HL-60/S4 treated with retinoic acid at 250 ng/mL for 4 days and 3 days (cell line): ENCODE measurements at regions not wholly inside any gene's neighbourhood (a gene's known extent, or its start where the extent isn't known, plus 50 kb on each side); places are given as distances from the start of the nearest gene placed in this dataset.
"Not testable (repeated sequence)": the region's sequence is repeated elsewhere in the genome, so short reads cannot be mapped to it uniquely, and the experiment has no call there.

Experiments
- in situ Hi-C: fragments of 300-500 bp; cut with MboI; formaldehyde crosslinking; loops from 2 replicates; pipeline ENCODE4 v1.7.0; 2022; ENCODE audit warnings: low sequenced_read_pairs

- in situ Hi-C loops: not testable (repeated sequence)
Observed at GRCh38 chr14:34381304-34381703, 80.7 kb downstream of the SPTSSA start.

DNA sequence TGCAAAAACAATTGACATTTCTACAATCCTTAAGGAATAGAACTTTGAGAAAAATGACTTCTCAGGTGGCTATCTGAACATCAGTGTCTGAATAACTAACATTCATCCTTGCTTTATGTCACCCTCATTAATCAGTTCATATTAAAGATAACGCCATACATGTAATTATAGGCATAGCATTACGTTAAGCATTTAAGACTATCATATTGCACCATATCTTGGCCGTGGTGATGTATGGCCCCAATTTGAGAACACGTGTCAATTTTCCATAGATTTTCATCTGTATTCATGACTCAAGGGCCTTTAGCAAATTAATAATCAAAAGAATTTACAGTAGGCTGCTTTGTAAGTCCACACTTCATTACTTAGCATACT, 81.6 kb downstream of the SPTSSA start:
- in situ Hi-C loops: no loop called here

DNA sequence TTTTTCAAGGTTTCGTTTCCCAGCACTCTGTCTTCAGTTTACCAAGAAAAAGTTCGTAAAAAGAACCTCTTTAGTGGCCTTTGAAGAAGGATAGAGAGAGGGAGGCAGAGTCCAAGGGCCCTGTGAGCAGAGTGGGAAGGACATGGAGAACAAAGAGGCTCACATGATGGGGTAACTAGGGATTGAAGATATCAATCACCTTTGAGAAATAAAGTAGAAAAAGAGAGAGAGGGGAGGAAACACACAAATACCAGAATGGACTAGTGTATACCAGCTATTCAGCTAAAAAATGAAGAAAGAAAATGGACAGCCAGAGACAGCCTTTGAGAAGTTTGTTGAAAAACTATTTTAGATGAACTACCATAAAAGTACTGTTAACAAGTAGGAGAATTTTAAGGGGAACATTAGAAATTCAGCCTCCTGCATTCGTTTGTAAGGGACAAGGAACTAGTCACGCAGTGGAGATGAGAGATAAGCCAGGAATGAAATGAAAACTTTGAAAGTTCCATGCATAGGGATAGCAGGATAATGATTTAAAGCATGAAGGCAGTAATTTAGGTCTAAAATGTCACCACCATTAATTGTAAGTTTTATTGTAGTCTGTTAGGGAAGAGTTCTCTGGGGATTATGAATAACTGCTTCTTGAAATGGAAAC, 82.1 kb downstream of the SPTSSA start:
- in situ Hi-C loops: no loop called here

GRCh38 chr14:34376649-34377267, 85.3 kb downstream of the SPTSSA start:
- in situ Hi-C loops: no loop called here

- in situ Hi-C loops: no loop called here
Observed at GRCh38 chr14:34374998-34375740, 86.9 kb downstream of the SPTSSA start.

- in situ Hi-C loops: no loop called here
Observed at GRCh38 chr14:34373191-34373590, 88.8 kb downstream of the SPTSSA start.

- in situ Hi-C loops: no loop called here
Observed at GRCh38 chr14:34372786-34373185, 89.3 kb downstream of the SPTSSA start.

- in situ Hi-C loops: no loop called here
Observed at GRCh38 chr14:34369648-34370030, 92.4 kb downstream of the SPTSSA start.

GRCh38 chr14:34368971-34369647, 92.9 kb downstream of the SPTSSA start:
- in situ Hi-C loops: no loop called here

GRCh38 chr14:34368115-34368970, 93.7 kb downstream of the SPTSSA start:
- in situ Hi-C loops: no loop called here

- in situ Hi-C loops: no loop called here
Observed at GRCh38 chr14:34365309-34365915, 96.6 kb downstream of the SPTSSA start.

- in situ Hi-C loops: no loop called here
Observed at GRCh38 chr14:34364201-34364600, 97.8 kb downstream of the SPTSSA start.

GRCh38 chr14:34363733-34364134, 98.3 kb downstream of the SPTSSA start:
- in situ Hi-C loops: no loop called here

GRCh38 chr14:34362641-34363251, 99.3 kb downstream of the SPTSSA start:
- in situ Hi-C loops: no loop called here

DNA sequence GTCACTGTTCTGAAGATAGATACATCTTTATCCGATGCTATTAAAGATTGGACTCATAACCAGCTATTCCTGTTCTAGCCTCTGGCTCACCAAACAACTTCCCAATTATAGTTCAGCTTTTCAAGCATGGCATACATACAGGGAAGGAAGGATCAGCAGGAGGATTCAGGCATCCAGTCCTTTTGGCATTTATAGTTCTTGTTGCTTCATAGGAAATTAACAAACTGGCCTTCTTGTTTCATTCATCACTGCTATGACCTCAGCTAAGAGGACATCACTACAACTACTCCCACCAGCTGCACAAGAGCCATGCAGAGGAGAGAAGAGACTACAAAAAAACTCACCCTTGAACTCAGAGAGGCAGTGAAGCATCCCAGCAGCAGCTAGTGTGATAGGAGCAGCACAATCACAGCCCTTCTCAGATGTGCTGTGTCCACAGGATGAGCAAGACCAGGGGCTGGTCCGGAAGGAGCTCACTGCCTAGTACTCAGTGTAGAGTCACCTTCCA, 100.5 kb downstream of the SPTSSA start:
- in situ Hi-C loops: no loop called here

GRCh38 chr14:34359420-34360117, 102.5 kb downstream of the SPTSSA start:
- in situ Hi-C loops: no loop called here

DNA sequence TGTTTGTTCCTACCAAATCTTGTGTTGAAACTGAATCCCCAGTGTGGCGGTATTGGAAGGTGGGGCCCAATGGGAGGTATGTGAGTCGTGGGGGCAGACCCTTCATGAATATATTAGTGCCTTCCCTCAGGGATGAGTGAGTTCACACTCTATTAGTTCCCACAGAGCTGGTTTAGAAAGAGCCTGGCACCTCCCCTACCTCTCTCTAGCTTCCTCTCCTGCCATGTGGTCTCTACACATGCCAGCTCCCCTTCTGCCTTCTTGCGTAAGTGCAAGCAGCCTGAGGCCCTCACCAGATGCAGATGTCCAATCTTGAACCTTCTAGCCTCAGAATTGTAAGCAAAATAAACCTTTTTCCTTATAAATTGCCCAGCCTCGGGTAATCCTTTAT, 105.8 kb downstream of the SPTSSA start:
- in situ Hi-C loops: no loop called here

DNA sequence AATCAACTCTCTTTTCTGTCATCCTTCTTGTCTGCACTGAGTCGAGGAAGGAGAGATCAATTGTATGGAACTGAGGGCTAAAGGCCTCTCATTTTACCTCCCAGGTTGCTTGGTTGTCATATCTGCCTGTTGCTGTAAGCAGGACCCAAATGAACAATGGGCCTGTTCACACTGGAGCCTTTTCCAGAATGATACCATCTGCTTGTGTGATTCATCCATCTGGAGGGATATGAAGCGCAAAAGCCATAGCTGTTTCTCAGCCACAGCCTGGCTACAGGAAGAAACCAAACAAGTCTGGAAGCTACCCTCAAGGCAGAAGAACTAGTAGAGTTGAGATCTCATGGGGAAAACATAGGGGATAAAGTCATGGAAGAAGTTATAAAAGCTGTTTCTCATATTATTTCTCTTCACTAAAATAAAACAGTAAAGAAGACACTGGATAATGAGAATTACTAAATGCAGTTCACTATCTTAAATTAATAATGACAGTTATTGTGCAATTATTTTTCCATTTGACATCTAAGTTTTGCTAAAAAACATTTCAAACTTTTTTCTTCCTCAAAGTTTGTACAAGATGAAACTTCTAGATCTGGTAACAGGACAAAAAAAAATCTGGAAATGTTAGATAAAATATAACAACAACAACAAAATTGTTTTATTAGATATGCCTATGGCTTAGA, 106.3 kb downstream of the SPTSSA start:
- in situ Hi-C loops: no loop called here

DNA sequence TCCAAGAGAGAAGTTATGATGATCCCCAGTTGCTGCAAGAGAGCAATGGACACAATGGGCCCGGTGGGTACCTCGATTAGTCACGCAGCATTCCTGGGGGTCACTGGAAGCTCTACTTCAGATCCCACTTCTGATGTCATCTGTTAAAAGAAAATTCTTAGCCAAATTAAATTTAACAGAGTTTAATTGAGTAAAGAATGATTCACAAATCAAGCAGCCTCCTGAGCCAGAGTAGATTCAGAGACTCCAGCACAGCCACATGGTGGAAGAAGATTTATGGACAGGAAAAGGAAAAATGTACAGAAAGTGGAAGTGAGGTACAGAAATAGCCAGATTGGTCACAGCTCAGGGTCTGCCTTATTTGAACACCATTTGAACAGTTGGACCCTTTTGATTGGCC, 107.5 kb downstream of the SPTSSA start:
- in situ Hi-C loops: no loop called here
